GM19240 (cell line): ENCODE measurements at regions not wholly inside any gene's neighbourhood (a gene's known extent, or its start where the extent isn't known, plus 50 kb on each side); places are given as distances from the start of the nearest gene placed in this dataset.

Experiments used
- DNase-seq: peaks from one replicate; pipeline ENCODE4 v3.0.0; 2011; ENCODE audit warnings: low spot score; ENCODE audit not compliant: insufficient read length

- DNase-seq: no peak
These were observed 600.4 kb upstream of the JAG1 start for GRCh38 chr20:11274141-11274594.

DNA sequence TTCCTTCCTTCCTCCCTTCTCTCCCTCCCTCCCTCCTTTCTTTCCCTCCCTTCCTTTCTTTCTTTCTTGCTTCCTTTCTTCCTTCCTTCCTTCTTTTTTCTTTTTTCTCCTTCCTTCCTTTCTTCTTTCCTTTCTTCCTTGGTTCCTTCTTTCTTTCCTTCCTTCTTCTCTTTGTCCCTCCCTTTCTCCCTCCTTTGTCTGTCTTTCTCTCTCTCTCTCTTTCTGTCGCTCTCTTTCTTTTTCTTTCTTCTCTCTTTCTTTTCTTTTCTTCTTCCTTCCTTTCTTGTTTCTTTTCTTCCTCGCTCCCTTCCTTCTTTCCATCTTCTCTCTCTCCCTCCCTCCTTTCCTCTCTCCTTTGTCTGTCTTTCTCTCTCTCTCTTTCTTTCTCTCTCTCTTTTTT lies 601.9 kb upstream of the JAG1 start:
- no peak for DNase-seq

DNA sequence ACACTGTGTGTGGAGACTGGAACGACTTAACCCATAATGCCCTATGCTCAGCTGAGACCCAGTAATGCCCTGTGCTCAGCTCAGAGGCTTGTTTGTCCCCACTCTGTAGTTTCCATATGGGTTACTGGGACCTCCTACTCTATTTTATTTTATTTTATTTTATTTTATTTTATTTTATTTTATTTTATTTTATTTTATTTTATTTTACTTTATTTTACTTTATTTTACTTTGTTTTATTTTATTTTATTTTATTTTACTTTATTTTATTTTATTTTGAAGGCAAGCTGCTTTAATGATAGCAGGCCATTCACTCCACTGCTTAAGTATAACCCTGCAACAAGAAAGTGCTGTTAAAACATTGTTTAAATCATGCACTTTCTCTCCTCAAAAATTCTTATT lies 603.4 kb upstream of the JAG1 start:
- DNase-seq: no peak

DNA sequence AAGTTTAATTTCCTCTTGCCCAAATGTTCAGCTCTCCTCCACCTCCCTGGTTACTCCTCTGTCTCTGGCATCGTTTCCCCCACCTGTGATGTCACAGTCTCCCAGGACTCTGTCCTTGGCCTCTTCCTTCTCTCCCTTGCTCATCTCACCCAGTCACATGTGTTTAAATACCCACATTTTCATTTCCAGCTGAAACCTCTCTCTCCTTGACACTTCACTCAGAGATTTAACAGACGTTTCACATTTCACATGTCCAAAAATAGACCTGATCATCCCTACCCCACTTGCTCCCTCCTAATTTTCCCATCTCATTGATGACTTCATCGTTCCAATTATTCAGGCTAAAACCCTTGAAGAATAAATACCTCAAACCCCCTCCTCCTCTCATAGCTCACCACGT lies 604.1 kb upstream of the JAG1 start:
- no peak for DNase-seq

- no peak for DNase-seq
These were observed 604.7 kb upstream of the JAG1 start for GRCh38 chr20:11278461-11278860.

DNA sequence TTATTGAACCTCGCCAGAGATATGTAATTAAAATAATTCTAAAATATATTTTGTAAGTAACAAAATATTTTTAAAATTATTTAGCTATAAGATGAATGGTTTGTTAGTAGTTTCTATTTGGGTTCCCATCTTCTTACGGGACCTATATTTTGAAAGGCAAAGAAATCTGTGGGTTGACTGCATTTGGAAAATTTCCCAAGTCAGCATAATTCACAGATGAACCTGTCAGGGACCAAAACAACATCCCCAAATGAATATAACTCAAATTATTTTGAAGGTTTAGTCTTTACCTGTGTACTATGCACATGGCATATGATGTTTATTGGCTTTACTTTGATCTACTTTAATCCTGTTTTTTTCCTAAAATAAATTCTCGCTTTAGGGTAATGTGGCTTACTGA lies 607.4 kb upstream of the JAG1 start:
- DNase-seq: no peak

GRCh38 chr20:11281768-11282167 lies 608.0 kb upstream of the JAG1 start:
- DNase-seq: no peak

DNA sequence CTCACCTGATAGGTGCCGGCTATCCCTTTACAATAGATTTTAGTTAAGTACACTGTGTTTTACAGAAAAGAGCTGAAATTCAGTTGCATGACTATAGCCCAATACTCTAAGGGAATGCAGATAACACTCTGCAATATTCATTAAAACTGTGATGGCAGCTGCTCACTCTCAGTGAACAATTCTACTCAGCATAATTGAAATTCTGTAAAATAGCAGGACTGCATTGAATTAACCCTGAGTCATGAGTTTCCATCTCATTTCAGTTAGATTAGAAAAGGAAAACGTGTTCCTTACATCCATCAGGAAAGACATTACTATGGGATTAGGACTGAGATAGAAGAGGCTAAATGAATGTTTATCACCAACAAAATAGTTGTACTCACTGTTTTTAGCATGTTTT lies 613.3 kb upstream of the JAG1 start:
- DNase-seq: no peak

GRCh38 chr20:11296221-11296620 lies 621.5 kb upstream of the BTBD3 start:
- no peak for DNase-seq

GRCh38 chr20:11296951-11297350 lies 620.7 kb upstream of the BTBD3 start:
- no peak for DNase-seq

DNA sequence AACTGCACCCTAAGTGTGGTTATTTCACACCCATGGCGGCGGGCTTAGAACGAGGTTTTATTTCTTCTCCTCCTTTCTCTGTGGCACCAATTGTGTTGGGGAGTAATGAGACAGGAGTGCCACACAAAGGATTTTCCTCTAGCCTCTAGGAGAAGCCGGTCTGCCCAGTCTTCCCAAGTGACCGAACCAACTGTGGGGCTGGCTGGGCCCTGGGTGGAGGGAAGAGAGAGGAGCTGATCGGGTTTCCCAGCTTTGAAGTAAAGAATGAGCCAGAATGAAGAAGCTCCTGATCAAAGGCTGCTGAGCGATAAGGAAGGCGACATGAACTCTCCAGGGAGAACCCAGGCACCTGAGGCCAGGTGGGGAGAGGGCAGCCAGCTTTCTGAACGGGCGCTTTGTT lies 616.0 kb upstream of the BTBD3 start:
- no peak for DNase-seq

- DNase-seq: no peak
These were observed 615.3 kb upstream of the BTBD3 start for GRCh38 chr20:11302436-11302835.

GRCh38 chr20:11304795-11305194 lies 612.9 kb upstream of the BTBD3 start:
- no peak for DNase-seq

GRCh38 chr20:11305406-11305805 lies 612.3 kb upstream of the BTBD3 start:
- DNase-seq: no peak

- no peak for DNase-seq
These were observed 606.0 kb upstream of the BTBD3 start for GRCh38 chr20:11311659-11312224.

- no peak for DNase-seq
These were observed 602.2 kb upstream of the BTBD3 start for GRCh38 chr20:11315525-11315924.

DNA sequence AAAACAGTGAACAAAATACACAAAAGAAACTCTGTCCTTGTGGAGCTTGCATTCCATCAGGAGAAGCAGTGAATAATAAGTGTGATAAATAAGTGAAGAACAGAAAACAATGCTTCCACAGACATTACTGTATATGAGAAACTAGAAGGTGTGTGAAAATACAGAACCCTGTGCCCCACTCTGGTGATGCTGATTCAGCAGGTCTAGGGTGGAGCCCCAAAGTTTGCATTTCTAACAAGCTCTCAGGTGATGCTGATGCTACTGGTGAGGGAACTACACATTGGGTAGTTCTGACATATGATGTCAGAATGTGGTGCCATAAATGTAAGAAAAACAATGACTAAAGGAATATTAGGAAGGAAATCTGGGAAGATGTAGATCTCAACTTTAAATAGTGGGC lies 601.4 kb upstream of the BTBD3 start:
- DNase-seq: no peak

DNA sequence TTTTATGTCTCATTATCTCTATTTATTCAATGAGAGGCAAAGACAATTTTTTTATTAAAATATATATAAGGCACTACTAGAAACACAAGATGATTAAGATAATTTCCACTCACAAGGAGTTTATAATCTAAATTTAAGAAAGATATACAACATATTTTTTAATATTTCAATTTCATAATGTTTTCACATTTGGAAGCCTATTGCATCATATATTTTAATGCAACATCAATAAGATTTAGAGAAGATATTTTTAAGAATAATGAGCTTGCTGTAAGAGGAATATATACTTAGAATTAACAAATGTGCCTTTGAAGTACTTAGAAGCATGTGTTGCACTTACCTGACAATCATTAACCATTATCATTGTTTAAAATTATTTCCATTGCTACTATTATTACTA lies 597.7 kb upstream of the BTBD3 start:
- no peak for DNase-seq

GRCh38 chr20:11323816-11324215 lies 593.9 kb upstream of the BTBD3 start:
- DNase-seq: no peak

DNA sequence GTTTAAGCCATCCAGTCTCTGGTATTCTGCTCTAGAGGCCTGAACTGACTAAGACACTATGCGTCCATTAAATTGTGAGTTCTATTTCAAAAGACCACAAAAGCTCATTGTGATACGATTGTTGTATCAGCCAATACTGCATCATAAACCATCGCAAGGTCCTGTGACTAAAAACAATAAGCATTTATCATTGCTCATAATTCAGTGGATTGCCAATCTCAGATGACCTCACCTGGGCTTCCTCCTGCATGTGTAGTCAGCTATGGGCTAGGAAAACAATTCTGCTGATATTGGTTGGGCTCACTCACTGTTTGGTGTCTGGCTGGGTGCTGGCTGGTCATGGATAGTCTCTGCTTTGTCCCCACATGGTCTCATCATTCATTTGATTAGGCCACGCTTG lies 592.7 kb upstream of the BTBD3 start:
- DNase-seq: no peak

DNA sequence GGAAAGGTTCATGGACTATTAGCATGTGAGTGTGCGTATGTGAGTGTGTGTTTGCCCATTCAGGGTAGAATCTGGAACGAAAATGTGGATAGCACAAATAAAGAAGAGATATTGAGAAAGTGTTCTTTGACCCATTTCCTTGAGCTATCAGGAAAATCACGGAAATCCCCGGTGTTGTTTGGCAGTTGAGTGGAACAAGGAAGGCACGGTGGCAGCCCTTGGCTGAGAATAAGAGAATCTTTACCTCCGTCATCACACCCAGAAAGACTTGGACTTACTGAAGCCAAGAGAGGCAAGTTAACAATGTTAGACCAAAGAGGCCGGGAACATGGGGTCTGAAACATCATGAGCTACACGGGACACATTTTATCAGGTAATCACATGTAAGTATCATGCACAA lies 588.9 kb upstream of the BTBD3 start:
- DNase-seq: no peak

GRCh38 chr20:11329271-11329670 lies 588.4 kb upstream of the BTBD3 start:
- no peak for DNase-seq

DNA sequence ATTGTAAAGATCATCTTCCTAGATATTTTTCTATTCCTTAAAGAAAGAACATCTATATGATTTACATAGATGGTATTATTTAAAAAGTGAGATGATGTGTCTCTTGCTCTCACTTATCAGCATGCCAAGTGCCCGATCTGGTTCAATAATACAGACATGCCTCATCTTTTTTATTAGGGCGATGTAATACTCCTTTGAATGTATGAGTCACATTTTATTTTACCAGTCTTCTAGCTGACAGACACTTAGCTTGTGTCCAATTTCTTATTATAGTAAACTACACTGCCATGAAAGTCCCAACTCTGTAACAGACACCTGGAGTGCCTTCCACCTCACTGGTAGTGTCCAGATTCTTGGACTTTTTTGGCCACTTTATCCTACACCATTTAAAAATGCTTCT lies 586.6 kb upstream of the BTBD3 start:
- DNase-seq: no peak

DNA sequence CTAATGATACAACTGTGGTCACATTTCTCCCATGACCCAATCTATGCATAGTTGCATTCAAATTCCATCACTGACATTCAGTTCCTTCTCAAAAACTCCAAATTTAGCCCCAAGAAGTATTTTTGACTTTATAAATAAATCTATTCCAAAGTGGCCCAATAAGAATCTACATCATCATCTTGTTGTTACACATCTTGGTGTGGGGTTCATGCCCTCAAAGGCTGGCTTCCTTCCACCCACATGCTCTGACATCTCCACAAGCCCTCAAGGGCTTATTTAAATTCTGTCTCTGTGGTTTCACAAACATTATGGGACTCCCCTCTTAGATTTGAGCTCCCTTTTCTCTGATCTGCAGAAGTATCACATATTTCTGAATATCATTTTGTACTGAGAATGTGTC lies 585.3 kb upstream of the BTBD3 start:
- DNase-seq: no peak
